A673 (cell line): ENCODE measurements at regions not wholly inside any gene's neighbourhood (a gene's known extent, or its start where the extent isn't known, plus 50 kb on each side); places are given as distances from the start of the nearest gene placed in this dataset.

Source experiments
- CTCF ChIP-seq: fragments of 300-800, 200-600 bp; sonication (generic); conservative IDR thresholded peaks from 2 replicates; pipeline ENCODE4 v1.5.1; 2017; ENCODE audit warnings: low read depth, mild to moderate bottlenecking, antibody characterized with exemption, low read length, moderate library complexity, mixed read lengths
- EZH2 ChIP-seq: fragments of 200-600 bp; sonication (generic); IDR thresholded peaks from 2 replicates; pipeline ENCODE4 v1.6.1; 2017; ENCODE audit warnings: borderline replicate concordance, low read depth, mild to moderate bottlenecking, mixed read lengths, antibody characterized with exemption, low read length; ENCODE audit not compliant: poor library complexity, severe bottlenecking

- TF ChIP-seq CTCF = no peak
- no peak for TF ChIP-seq EZH2
These were observed 524.8 kb downstream of the HAO1 start for GRCh38 chr20:7415427-7415826.
